ENCODE measurements at regions not wholly inside any gene's neighbourhood (a gene's known extent, or its start where the extent isn't known, plus 50 kb on each side); places are given as distances from the start of the nearest gene placed in this dataset.

- no peaks in the 10 kb centered on the region for H3K4me1 ChIP-seq (ENCODE audit: insufficient read depth, low read length)
- no peaks in the 10 kb centered on the region for H3K36me3 ChIP-seq (ENCODE audit: low read depth, low read length)
- H3K4me3 ChIP-seq (ENCODE audit: low read length) = no peak overlapping the region
- H3K79me2 ChIP-seq (ENCODE audit: low read length) = no peaks in the 10 kb centered on the region
- no peaks in the 10 kb centered on the region for H3F3A ChIP-seq (ENCODE audit: low read length, unreplicated experiment)
- no peak overlapping the region for H3K27ac ChIP-seq (ENCODE audit: low read length)
- no peaks in the 10 kb centered on the region for H3K9me3 ChIP-seq (ENCODE audit: low read length)
- no peaks in the 10 kb centered on the region for H4K20me1 ChIP-seq (ENCODE audit: low read length)
- no peaks in the 10 kb centered on the region for H3K9me2 ChIP-seq (replicated peaks; ENCODE audit: low read length)
- no peak overlapping the region for H3K9ac ChIP-seq (ENCODE audit: low read length)
- no peak overlapping the region for H2AFZ ChIP-seq (ENCODE audit: low read length)
- DNase-seq (no peak), ATAC-seq (no peak)
- no peak overlapping the region for H3K4me2 ChIP-seq (ENCODE audit: low read length)
- TF ChIP-seq CTCF (conservative IDR thresholded peaks at IDR 0.05; ENCODE audit: low read depth, low read length) (no peak), EZH2 (IDR thresholded peaks at IDR 0.05; ENCODE audit: low read length, unreplicated experiment) (no peak), EZH2phosphoT487 (IDR thresholded peaks at IDR 0.05; ENCODE audit: borderline replicate concordance, low read length) (no peak)
- POLR2A ChIA-PET (ENCODE audit: unreplicated experiment) = no interaction called here
- BruUV-seq (replicated peaks) = no TSS peak
- CTCF ChIA-PET = no interaction called here
- H3K27me3 ChIP-seq (ENCODE audit: low read length) = peaks cover 3% of the 10 kb centered on the region; the same call in 1 of the 2 replicates
- intact Hi-C loops (cut with micrococcal nuclease) = no loop called here
Observed at GRCh38 chr7:114107522-114107921, 188.7 kb upstream of the PPP1R3A start.

GRCh38 chr7:114104035-114104434 is 185.2 kb upstream of the PPP1R3A start:
- Histone ChIP-seq H3K9me2 (replicated peaks; ENCODE audit: low read length) (no peaks in the 10 kb centered on the region), H3K79me2 (ENCODE audit: low read length) (no peaks in the 10 kb centered on the region), H3K4me1 (ENCODE audit: insufficient read depth, low read length) (no peaks in the 10 kb centered on the region), H2AFZ (ENCODE audit: low read length) (no peak overlapping the region), H3K36me3 (ENCODE audit: low read depth, low read length) (no peaks in the 10 kb centered on the region), H3K4me2 (ENCODE audit: low read length) (no peak overlapping the region), H4K20me1 (ENCODE audit: low read length) (no peaks in the 10 kb centered on the region), H3K27me3 (ENCODE audit: low read length) (peaks cover 3% of the 10 kb centered on the region; the same call in 1 of the 2 replicates), H3K4me3 (ENCODE audit: low read length) (no peak overlapping the region), H3K27ac (ENCODE audit: low read length) (no peak overlapping the region), H3K9ac (ENCODE audit: low read length) (no peak overlapping the region), H3K9me3 (ENCODE audit: low read length) (no peaks in the 10 kb centered on the region), H3F3A (ENCODE audit: low read length, unreplicated experiment) (no peaks in the 10 kb centered on the region)
- BruUV-seq (replicated peaks) = no TSS peak
- ATAC-seq = no peak
- DNase-seq = no peak
- intact Hi-C loops (cut with micrococcal nuclease) = loop anchor here (5.0 kb wide), 1 partner anchor 552 kb away; no protein-coding TSS in a partner anchor
- POLR2A ChIA-PET (ENCODE audit: unreplicated experiment) = no interaction called here
- TF ChIP-seq EZH2 (IDR thresholded peaks at IDR 0.05; ENCODE audit: low read length, unreplicated experiment) (no peak), EZH2phosphoT487 (IDR thresholded peaks at IDR 0.05; ENCODE audit: borderline replicate concordance, low read length) (no peak), CTCF (conservative IDR thresholded peaks at IDR 0.05; ENCODE audit: low read depth, low read length) (no peak)
- CTCF ChIA-PET = no interaction called here

GRCh38 chr7:114102996-114103395 is 184.2 kb upstream of the PPP1R3A start:
- ChIA-PET CTCF (no interaction called here), POLR2A (ENCODE audit: unreplicated experiment) (no interaction called here)
- no peaks in the 10 kb centered on the region for H3K9me2 ChIP-seq (replicated peaks; ENCODE audit: low read length)
- no peaks in the 10 kb centered on the region for H3K4me1 ChIP-seq (ENCODE audit: insufficient read depth, low read length)
- ATAC-seq = no peak
- H3K9ac ChIP-seq (ENCODE audit: low read length) = no peak overlapping the region
- peaks cover 3% of the 10 kb centered on the region; the same call in 1 of the 2 replicates for H3K27me3 ChIP-seq (ENCODE audit: low read length)
- no peak for DNase-seq
- H3K27ac ChIP-seq (ENCODE audit: low read length) = no peak overlapping the region
- no peak overlapping the region for H3K4me2 ChIP-seq (ENCODE audit: low read length)
- no peaks in the 10 kb centered on the region for H3K9me3 ChIP-seq (ENCODE audit: low read length)
- no peaks in the 10 kb centered on the region for H3F3A ChIP-seq (ENCODE audit: low read length, unreplicated experiment)
- H3K4me3 ChIP-seq (ENCODE audit: low read length) = no peak overlapping the region
- intact Hi-C loops (cut with micrococcal nuclease) = loop anchor here (5.0 kb wide), 1 partner anchor 551 kb away; no protein-coding TSS in a partner anchor
- no peak overlapping the region for H2AFZ ChIP-seq (ENCODE audit: low read length)
- TF ChIP-seq EZH2phosphoT487 (IDR thresholded peaks at IDR 0.05; ENCODE audit: borderline replicate concordance, low read length) (no peak), CTCF (conservative IDR thresholded peaks at IDR 0.05; ENCODE audit: low read depth, low read length) (no peak), EZH2 (IDR thresholded peaks at IDR 0.05; ENCODE audit: low read length, unreplicated experiment) (no peak)
- H3K79me2 ChIP-seq (ENCODE audit: low read length) = no peaks in the 10 kb centered on the region
- no peaks in the 10 kb centered on the region for H3K36me3 ChIP-seq (ENCODE audit: low read depth, low read length)
- no TSS peak for BruUV-seq (replicated peaks)
- no peaks in the 10 kb centered on the region for H4K20me1 ChIP-seq (ENCODE audit: low read length)
